Stromal cell of bone marrow (primary cell): ENCODE measurements at regions not wholly inside any gene's neighbourhood (a gene's known extent, or its start where the extent isn't known, plus 50 kb on each side); places are given as distances from the start of the nearest gene placed in this dataset.
"Not testable (repeated sequence)": the region's sequence is repeated elsewhere in the genome, so short reads cannot be mapped to it uniquely, and the experiment has no call there.

Experiments
- DNase-seq: peaks from one replicate; pipeline ENCODE4 v3.0.0-alpha.2; 2012; ENCODE audit warnings: low read depth

GRCh38 chr2:101645886-101646285 lies 51.6 kb upstream of the MAP4K4 start:
- DNase-seq: not testable (repeated sequence)

DNA sequence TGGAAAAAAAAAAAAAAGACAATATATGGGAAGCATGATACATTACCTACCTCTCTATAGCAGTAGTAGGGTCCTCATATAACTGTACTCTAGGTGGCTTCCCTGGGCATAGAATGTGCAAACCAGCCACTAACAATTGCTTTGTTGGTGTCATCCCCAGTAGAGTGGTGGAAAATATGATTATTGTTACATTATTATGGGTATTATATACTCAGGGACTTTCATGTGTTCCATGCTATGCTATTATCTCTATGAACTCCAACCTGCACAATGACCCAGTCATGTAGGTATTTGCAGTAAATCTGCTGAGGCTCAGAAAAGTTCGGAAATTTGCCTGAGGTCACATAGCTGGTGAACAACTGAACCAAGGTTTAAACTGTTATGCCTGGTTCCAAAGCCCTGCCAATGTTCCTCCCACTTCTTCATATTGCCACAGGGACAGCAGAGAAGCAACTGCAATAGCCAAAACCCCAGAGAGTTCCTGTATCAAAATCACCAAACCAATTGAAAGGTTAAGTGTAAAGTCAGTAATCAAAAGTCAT lies 52.6 kb upstream of the MAP4K4 start:
- no peak for DNase-seq

GRCh38 chr2:101643004-101643524 lies 54.4 kb upstream of the MAP4K4 start:
- DNase-seq: no peak

GRCh38 chr2:101638817-101639605 lies 58.5 kb upstream of the MAP4K4 start:
- DNase-seq: no peak

DNA sequence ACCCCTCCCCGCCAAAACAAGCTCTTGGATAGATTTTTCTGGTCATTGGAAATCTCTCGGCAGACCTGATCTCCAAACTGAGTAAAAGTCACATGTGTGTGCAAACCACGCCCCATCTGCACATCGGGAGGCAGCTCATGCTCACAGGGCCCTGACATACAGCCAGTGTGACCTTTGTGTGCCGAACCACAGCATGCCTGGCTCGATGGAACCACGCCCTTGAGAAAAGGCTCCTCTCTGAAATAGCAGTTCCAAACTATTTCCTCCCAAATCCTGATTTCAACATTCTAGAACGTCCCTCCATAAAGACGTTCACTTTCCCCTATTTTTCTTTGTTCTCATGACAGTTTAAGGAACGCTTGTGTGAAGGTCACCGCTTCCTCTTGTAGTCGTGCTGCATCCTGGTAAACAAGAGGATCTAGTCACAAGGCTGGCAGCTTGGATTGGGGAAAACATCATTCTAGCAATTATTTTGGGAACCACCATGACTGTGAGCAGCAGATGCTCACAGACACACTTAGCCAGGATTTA lies 59.3 kb upstream of the MAP4K4 start:
- DNase-seq: no peak

DNA sequence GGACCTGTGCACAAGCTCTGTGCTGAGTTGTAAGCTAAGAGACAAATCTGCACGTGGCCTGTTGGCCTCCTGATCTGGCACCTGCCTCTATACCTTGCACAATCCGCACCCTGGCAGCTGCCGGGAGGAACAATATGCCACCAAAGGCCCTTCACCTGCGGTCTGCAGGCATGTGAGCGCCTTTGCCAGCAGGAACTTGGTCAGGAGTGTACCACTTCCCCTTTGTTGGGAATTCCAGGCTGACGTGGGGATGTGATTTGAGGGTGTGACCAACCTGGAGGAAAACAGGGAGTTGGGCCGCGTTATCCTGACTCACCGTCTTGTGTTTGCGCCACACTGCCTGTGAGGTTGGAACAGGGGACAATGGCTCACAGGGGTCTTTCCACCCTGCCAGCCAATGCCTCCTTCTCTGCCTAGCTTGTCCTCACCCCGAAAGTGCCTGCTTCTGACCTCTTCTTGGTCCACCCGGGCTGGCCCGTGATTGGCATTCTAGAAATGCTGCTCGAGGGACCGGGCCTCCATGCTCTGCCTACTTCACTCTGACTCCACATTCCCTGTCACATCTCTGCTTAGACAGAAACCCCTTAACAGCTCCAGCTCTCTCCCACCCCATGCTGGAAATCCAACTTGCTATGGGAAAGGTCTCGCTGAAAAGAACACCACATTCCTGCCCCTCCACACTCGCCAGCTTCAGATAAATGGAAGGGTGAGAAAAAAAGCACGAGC lies 67.1 kb upstream of the MAP4K4 start:
- no peak for DNase-seq

DNA sequence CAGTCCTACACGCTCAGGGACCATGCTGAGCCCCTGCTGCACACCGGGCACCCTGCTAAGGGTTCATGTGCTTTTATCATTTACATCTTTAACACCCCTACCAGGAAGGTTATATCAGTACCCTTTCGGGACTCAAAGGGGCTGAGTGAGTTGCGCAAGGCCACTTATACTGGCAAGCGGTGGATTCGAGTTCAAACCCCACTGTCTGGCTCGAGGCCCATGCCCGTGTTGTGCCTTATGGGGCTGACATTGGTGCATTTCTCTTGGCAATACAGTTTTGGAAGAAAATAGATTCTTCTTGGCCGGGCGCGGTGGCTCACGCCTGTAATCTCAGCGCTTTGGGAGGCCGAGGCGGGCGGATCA lies 69.5 kb upstream of the MAP4K4 start:
- no peak for DNase-seq

GRCh38 chr2:101627285-101628029 lies 70.0 kb upstream of the MAP4K4 start:
- DNase-seq: no peak

GRCh38 chr2:101625814-101626213 lies 71.7 kb upstream of the MAP4K4 start:
- DNase-seq: not testable (repeated sequence)

GRCh38 chr2:101625387-101625786 lies 72.1 kb upstream of the MAP4K4 start:
- DNase-seq: no peak

- no peak for DNase-seq
These were observed 72.7 kb upstream of the MAP4K4 start for GRCh38 chr2:101624706-101625332.

DNA sequence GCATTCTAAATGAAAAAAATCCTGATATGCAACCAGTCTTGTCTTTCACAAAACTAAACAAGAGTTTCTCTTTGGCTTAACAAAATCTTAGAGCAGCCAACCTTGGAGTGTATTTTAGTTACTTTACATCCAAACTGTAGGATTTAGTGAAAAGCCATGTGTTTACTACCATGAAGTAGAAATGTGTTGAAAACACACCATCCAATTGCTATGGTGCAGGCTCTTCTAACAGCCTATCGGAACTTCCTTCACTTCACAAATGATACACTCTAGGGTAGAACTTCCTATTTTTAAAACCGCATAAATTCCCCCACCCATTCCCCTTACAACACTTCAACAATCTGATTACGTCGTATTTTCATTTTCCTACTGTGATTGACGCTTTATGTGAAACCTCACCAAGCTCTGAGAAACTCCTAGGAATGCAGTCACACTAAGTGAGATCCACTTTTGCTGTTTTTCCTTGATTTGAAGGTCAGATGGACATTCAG lies 74.4 kb upstream of the MAP4K4 start:
- DNase-seq: no peak

- no peak for DNase-seq
These were observed 75.1 kb upstream of the MAP4K4 start for GRCh38 chr2:101622210-101623030.

- DNase-seq: no peak
These were observed 78.3 kb upstream of the MAP4K4 start for GRCh38 chr2:101619191-101619591.

DNA sequence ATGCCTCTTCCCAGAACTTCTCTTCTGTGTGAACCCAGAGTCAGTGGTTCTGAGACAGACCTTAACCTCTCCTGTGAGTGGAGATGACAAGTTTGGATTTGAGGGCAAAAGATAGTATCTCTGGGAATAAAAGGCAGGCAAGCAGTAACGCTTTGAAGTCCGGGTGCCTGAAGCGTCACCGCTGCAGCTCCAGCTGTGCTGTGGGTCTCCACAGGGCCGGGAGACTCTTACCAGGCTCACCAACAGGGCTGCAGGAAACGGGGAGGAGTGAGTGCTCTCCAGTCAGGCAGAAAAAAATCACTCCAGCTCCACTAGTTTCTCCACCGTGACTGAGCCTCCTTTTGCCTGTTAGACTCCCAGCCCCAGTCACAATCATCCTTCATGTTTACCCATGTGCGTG lies 79.7 kb upstream of the MAP4K4 start:
- DNase-seq: no peak

GRCh38 chr2:101617188-101617587 lies 80.3 kb upstream of the MAP4K4 start:
- peak; percentile 14 for DNase-seq

GRCh38 chr2:101614127-101614759 lies 83.3 kb upstream of the MAP4K4 start:
- DNase-seq: no peak

DNA sequence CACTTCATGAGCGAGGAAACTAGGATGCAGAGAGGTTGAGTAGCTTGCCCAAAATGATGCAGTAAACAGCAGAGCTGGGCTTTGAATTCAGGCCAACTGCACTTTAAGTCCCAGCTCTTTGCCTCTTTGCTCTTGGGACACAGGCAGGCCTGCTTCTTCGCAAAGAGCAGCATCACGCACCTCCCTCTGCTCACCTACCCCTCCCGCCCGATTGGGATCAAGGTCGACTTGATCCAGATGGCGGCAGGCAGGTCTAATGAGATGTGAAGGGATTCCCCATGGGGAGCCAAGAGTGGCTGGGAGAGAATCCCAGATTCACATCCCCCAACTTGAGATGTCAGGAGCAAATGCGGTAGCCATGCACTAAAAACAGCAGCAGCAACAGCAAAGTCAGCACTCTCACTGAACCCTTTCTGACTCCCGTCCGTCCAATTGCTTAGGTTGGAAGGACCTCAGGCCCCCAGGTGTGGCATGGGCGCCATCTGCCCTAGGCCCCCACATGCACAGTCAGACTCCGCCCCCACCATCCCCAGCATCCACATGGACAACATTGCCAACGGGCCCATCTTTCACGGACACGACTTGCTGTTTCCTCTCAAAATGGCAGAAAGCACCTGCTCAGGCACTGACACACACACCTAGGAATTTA lies 84.3 kb upstream of the MAP4K4 start:
- DNase-seq: no peak

DNA sequence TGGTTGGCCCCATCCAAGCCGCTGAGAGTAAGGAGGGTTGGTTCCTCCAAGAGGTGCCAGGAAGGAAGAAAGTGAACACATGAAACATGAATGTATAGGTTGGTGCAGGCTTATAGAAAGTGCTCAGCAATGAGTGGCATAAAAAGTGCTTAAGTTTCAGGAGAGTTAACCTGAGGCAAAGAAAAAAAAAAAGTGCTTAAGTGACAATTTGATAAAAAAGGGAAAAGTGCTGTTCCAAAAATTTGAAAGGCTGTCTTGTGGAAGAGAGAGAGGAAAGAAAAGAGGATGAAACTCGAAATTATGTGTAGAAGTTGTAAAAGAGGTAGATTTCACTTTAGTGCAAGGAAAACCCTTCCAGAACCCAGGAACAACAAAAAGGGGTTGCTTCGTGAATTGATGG lies 85.5 kb upstream of the MAP4K4 start:
- DNase-seq: no peak
